ENCODE measurements at regions not wholly inside any gene's neighbourhood (a gene's known extent, or its start where the extent isn't known, plus 50 kb on each side); places are given as distances from the start of the nearest gene placed in this dataset.

- no peaks in the 10 kb centered on the region for H3K9me3 Mint-ChIP-seq (ENCODE audit: unreplicated experiment)
- no peak for FAIRE-seq
- H3K27me3 ChIP-seq (ENCODE audit: insufficient read depth, low read length): no peaks in the 10 kb centered on the region
Measured at GRCh38 chr2:147740211-147740927, 104.5 kb upstream of the ACVR2A start.

GRCh38 chr2:147739508-147739907 lies 105.3 kb upstream of the ACVR2A start:
- no peak overlapping the region for H3K4me3 Mint-ChIP-seq (ENCODE audit: unreplicated experiment)
- Histone ChIP-seq H4K20me1 (ENCODE audit: insufficient read depth, low read length) (no peaks in the 10 kb centered on the region), H3K36me3 (ENCODE audit: insufficient read depth, low read length) (no peaks in the 10 kb centered on the region), H3K4me3 (ENCODE audit: insufficient read depth, low read depth, low read length) (no peak overlapping the region), H3K4me1 (ENCODE audit: insufficient read depth, low read length) (no peaks in the 10 kb centered on the region), H3K27ac (ENCODE audit: low read depth, low read length) (no peak overlapping the region), H3K27me3 (ENCODE audit: insufficient read depth, low read length) (no peaks in the 10 kb centered on the region), H3K9me3 (ENCODE audit: insufficient read depth, low read depth, low read length) (no peaks in the 10 kb centered on the region), H3K9ac (ENCODE audit: low read length) (no peak overlapping the region), H3K79me2 (ENCODE audit: insufficient read depth, low read length) (no peaks in the 10 kb centered on the region), H3K4me2 (ENCODE audit: low read length) (no peak overlapping the region), H2AFZ (ENCODE audit: low read depth, low read length) (no peak overlapping the region)
- no peaks in the 10 kb centered on the region for H3K27me3 Mint-ChIP-seq (ENCODE audit: low read depth, unreplicated experiment)
- H3K27ac Mint-ChIP-seq (ENCODE audit: unreplicated experiment): no peak overlapping the region
- no peak for FAIRE-seq
- DNase-seq (ENCODE audit: low read depth): peak; percentile 55
- no peak for TF ChIP-seq CTCF (IDR thresholded peaks at IDR 0.05; ENCODE audit: insufficient read depth, low read depth, low read length)
- no peak for TF ChIP-seq EZH2 (IDR thresholded peaks at IDR 0.05; ENCODE audit: insufficient read depth, low read length)
- H3K4me1 Mint-ChIP-seq (ENCODE audit: low read depth, unreplicated experiment): peaks cover 17% of the 10 kb centered on the region
- H3K9me3 Mint-ChIP-seq (ENCODE audit: unreplicated experiment): no peaks in the 10 kb centered on the region
- H3K36me3 Mint-ChIP-seq (ENCODE audit: low read depth, unreplicated experiment): no peaks in the 10 kb centered on the region

More at GRCh38 chr2:147740211-147740927, 104.5 kb upstream of the ACVR2A start:
- DNase-seq (ENCODE audit: low read depth): no peak
- TF ChIP-seq CTCF (IDR thresholded peaks at IDR 0.05; ENCODE audit: insufficient read depth, low read depth, low read length) (no peak), EZH2 (IDR thresholded peaks at IDR 0.05; ENCODE audit: insufficient read depth, low read length) (no peak)
- Histone ChIP-seq H3K36me3 (ENCODE audit: insufficient read depth, low read length) (no peaks in the 10 kb centered on the region), H2AFZ (ENCODE audit: low read depth, low read length) (no peak overlapping the region), H3K4me1 (ENCODE audit: insufficient read depth, low read length) (no peaks in the 10 kb centered on the region), H3K9ac (ENCODE audit: low read length) (no peak overlapping the region), H3K4me2 (ENCODE audit: low read length) (no peak overlapping the region), H3K79me2 (ENCODE audit: insufficient read depth, low read length) (no peaks in the 10 kb centered on the region), H3K9me3 (ENCODE audit: insufficient read depth, low read depth, low read length) (no peaks in the 10 kb centered on the region), H3K27ac (ENCODE audit: low read depth, low read length) (no peak overlapping the region), H4K20me1 (ENCODE audit: insufficient read depth, low read length) (no peaks in the 10 kb centered on the region), H3K4me3 (ENCODE audit: insufficient read depth, low read depth, low read length) (no peak overlapping the region)
- no peak overlapping the region for H3K4me3 Mint-ChIP-seq (ENCODE audit: unreplicated experiment)
- peak overlapping the region; percentile 54 for H3K27ac Mint-ChIP-seq (ENCODE audit: unreplicated experiment)
- H3K27me3 Mint-ChIP-seq (ENCODE audit: low read depth, unreplicated experiment): no peaks in the 10 kb centered on the region
- no peaks in the 10 kb centered on the region for H3K36me3 Mint-ChIP-seq (ENCODE audit: low read depth, unreplicated experiment)
- H3K4me1 Mint-ChIP-seq (ENCODE audit: low read depth, unreplicated experiment): peaks cover 17% of the 10 kb centered on the region

- no peak overlapping the region for H3K4me3 Mint-ChIP-seq (ENCODE audit: unreplicated experiment)
- H3K9me3 Mint-ChIP-seq (ENCODE audit: unreplicated experiment): no peaks in the 10 kb centered on the region
- FAIRE-seq (no peak), DNase-seq (ENCODE audit: low read depth) (no peak)
- no peaks in the 10 kb centered on the region for H3K36me3 Mint-ChIP-seq (ENCODE audit: low read depth, unreplicated experiment)
- Histone ChIP-seq H3K27me3 (ENCODE audit: insufficient read depth, low read length) (no peaks in the 10 kb centered on the region), H3K4me3 (ENCODE audit: insufficient read depth, low read depth, low read length) (no peak overlapping the region), H3K36me3 (ENCODE audit: insufficient read depth, low read length) (no peaks in the 10 kb centered on the region), H3K9me3 (ENCODE audit: insufficient read depth, low read depth, low read length) (no peaks in the 10 kb centered on the region), H2AFZ (ENCODE audit: low read depth, low read length) (no peak overlapping the region), H3K79me2 (ENCODE audit: insufficient read depth, low read length) (no peaks in the 10 kb centered on the region), H3K27ac (ENCODE audit: low read depth, low read length) (no peak overlapping the region), H3K9ac (ENCODE audit: low read length) (no peak overlapping the region), H3K4me1 (ENCODE audit: insufficient read depth, low read length) (no peaks in the 10 kb centered on the region), H3K4me2 (ENCODE audit: low read length) (no peak overlapping the region), H4K20me1 (ENCODE audit: insufficient read depth, low read length) (no peaks in the 10 kb centered on the region)
- H3K4me1 Mint-ChIP-seq (ENCODE audit: low read depth, unreplicated experiment): peaks cover 11% of the 10 kb centered on the region
- H3K27ac Mint-ChIP-seq (ENCODE audit: unreplicated experiment): no peak overlapping the region
- TF ChIP-seq EZH2 (IDR thresholded peaks at IDR 0.05; ENCODE audit: insufficient read depth, low read length) (no peak), CTCF (IDR thresholded peaks at IDR 0.05; ENCODE audit: insufficient read depth, low read depth, low read length) (no peak)
- no peaks in the 10 kb centered on the region for H3K27me3 Mint-ChIP-seq (ENCODE audit: low read depth, unreplicated experiment)
Measured at GRCh38 chr2:147718831-147719230, 126.0 kb upstream of the ACVR2A start.

All from astrocyte (in vitro differentiated cells and primary cell).